NK-92 treated with Interleukin-12 subunit alpha and Interleukin-12 subunit beta, amount 100 ng/mL, for 24 hours (cell line): ENCODE measurements at regions not wholly inside any gene's neighbourhood (a gene's known extent, or its start where the extent isn't known, plus 50 kb on each side); places are given as distances from the start of the nearest gene placed in this dataset.

Source experiments
- DNase-seq: peaks from one replicate; lab custom pipeline; 2025; lab: John Stamatoyannopoulos, UW

DNA sequence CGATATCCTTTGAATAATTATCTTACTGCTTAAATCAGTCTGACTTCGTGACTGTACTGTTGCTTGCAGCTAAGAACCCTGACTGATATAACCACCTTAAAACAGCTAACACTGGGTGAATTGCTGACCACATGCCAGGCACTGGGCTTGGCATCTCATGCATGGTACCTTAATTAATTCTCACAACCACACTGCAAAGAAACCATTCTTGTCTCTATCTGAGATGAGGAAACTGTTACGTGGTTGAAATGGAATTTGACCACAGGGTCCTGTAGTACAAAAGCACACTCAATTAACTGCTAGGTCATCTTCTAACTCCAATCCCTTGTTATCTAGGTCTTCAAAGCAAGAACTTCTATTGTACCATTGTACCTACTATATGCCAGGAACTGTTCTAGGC is 92.7 kb upstream of the PRICKLE2 start:
- DNase-seq, result no peak

DNA sequence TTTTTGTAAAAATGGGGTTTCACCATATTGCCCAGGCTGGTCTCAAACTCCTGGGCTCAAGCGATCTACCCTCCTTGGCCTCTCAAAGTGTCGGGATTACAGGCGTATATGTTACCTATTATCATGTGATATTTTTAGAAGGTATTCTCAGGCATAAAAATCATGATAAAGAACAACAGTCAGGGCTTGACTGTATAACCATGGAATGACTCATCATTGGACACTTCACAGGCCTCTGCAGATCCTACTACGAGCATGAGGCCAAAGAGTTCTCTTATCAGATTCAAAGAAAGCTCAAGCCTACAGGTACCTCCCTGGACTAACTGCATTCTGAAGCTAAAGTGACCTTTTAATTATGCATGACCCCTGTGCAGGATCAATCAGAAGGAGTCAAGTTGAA is 91.7 kb upstream of the PRICKLE2 start:
- no peak for DNase-seq

DNA sequence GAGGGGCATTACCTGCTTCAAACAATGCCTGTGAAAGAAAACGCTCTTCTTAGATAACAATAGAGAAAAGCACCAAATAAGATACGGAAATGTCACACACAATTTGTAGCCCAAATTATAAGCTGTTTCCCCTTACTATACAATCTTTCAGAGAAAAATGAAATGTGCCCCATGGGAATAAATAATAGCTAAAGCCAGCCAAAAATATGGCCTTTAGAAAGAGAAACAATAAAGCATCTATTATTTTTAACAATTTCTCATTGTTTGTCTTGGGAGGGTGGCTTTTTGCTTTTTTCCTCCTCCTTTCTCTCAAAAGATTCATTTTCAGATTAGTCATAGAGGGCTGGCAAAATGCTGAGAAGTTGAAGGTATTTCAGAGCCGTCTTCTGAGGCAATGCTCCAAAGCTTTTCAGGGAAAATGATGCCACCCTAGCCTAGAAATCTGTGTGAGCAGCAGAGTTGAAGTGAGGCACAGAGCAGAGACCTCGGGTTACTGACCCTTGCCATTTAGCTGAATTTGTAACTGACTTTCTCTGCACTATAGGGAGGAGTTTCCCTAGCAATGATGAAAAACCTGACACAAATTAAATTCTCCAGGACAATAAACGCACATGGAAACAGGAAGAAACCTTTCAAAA is 86.3 kb upstream of the PRICKLE2 start:
- no peak for DNase-seq

DNA sequence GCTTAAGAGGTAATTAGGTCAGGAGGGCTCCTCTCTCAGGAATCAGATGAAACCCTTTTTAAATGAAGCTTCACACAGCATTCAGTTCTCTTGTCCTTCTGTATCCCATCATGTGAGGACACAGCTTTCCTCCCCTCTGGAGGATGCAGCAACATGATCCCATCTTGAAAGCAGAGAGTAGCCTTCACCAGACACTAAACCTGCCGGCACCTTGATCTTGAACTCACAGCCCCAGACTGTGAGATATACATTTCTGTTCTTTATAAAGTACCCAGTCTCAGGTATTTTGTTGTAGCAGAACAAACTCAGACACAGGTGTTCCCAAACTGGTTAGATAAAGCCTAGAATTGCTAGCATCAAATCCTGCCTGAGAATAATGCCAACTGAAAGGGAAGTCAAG is 83.7 kb upstream of the PRICKLE2 start:
- no peak for DNase-seq

DNA sequence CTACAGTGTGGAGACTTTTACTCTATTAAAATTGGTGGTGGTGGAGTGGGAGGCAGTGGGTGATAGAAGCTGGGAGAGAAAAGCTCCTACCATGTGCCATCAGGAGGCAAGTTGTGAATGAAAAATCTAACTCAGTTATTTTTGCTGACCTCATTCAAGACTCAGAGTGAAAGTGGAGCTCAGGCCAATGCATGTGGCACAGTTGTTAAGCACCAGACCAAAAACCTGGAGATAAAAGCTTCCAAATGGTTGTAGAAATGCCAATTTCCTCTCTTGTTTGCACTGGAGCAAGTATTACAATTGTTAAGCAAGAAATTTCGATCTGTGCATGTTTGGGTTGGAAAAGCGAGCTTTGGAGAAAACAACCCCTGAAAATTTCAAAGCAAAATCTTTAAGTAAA is 81.5 kb upstream of the PRICKLE2 start:
- no peak for DNase-seq

DNA sequence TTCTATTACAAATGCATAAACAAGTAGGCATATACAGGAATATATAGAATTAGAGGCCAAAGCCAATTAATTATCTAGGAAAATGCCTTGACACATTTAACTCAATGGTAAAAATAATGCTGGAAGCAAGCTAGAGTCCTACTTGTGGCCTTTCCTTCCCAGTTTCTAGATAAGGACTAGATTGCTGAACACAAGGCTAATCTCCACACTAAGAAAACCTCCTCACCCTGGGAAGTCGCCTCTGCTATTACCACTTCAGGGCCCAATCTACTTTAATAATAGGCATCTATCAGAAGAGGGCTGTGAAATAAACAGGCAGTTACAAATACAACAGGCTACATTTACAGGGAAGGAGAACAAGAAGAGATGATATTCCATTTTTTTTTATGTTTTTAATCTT is 80.5 kb upstream of the PRICKLE2 start:
- DNase-seq, result no peak

DNA sequence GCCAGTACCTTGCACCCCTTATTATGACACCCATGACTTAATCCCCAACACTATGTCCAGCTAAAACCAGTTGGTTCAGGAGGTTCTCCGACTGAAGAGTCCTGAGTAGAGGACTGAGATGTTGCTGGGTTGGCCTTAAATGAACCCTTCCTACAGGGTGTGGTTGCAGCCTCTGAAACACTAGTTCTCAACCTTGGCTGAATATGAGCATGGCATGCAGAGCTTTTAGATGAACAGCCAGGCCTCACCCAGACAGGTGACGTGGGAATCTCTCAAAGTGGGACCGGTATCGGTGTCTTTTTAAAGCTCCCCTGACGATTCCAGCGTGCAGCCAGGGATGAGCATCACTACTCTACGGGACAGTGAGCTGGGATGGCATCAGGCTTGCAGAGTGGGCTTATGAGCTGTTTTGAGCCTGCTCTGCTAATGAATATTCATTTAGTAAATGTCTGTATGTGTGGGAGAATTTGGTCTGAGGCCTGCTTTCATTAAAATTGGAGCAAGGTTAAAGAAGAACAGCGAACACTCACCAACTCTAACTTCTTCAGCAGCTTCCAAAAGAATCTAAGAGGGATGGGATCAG is 79.7 kb upstream of the PRICKLE2 start:
- DNase-seq, result no peak

DNA sequence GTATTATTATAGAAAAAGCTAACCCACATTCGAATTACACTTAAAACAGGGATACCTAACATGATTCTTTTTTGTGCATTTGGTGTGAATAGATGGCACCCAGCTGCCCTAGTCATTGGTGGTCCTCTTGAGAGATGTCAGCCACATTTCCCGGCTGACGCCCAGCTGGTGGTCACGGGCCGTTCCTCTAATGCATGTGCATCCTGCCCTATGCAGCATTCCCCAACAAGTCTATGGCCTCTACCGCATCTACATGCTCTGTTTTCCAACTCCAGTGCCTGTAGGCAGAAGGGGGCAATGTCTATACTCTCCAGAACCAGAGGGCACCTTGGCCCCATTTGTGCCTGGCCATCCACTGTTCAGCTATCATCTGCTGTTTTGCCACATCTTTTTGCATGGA is 78.6 kb upstream of the PRICKLE2 start:
- no peak for DNase-seq

DNA sequence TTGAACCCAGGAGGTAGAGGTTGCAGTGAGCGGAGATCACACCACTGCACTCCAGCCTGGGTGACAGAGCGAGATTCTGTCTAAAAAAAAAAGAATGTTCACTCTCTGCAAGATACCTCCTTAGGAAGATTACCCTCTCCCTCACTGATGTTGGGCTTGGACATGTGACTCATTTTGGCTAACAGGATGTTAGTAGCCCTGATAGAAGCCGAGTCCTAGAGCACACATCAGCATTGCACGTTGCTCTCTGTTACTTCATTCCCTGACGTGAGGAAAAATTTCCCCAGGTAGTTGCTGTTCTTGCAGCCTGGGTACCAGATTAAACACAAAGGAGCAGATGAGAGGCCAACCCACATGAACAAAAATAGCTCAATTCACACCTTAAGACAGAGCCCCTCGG is 78.1 kb upstream of the PRICKLE2 start:
- DNase-seq, result no peak

DNA sequence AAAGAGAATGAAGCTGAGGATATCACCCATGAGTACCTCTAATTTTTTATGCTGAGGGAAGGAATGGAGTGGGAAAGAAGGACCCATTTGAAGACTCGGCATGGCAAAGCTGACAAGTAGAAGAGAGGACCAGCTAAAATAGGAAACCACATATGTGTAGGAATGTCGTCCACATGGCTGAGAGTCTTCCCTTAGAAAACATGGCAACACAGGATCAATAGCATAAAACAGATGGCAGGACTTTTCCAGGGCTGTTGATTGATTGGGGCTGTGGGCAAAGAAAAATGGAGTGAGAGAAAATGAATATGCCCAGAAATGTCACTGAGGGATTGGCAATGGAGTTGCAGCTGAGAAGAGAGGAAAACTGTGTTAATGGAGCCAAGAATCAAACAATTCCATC is 76.2 kb upstream of the PRICKLE2 start:
- no peak for DNase-seq

DNA sequence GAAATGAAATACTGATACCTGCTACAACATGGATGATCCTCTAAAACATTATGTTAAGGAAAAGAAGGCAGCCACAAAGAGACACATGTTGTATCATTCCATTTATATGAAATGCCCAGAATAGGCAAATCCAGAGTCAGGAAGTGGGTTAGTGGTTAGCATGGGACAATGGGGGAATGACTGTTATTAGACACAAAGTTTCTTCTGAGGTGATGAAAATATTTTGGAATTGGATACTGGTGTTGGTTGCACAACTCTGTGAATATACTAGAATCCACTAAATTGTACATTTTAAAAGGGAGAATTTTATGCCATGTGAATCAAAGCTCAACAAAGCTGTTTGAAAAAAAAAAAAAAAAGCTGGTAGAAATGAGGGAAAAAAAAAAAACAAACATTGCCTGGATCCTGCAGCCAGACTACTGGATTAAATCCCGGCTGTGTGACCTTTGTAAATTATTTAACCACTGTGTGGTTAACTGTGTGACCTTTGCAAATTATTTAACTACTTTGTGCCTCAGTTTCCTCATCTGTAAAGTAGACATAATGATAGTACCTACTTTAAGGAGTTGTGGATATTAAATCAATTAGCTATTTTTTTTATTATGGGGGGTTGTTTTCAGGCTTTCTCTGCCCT is 75.6 kb upstream of the PRICKLE2 start:
- no peak for DNase-seq

DNA sequence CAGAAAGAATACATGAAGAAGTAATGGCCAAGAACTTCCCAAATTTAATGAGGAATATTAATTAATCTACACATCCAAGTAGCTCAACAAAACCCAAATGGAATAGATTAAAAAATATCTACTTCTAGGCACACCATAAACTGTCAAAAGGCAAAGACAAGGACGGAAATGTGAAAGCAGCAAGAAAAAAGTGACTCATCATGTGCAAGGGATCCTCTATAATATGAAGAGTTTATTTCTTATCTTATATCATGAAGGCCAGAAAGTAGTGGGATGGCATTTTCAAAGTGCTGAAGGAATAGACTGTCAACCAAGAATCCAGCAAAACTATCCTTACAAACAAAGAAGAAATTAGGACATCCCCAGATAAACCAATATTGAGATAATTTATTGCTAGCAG is 73.9 kb upstream of the PRICKLE2 start:
- DNase-seq, result no peak

DNA sequence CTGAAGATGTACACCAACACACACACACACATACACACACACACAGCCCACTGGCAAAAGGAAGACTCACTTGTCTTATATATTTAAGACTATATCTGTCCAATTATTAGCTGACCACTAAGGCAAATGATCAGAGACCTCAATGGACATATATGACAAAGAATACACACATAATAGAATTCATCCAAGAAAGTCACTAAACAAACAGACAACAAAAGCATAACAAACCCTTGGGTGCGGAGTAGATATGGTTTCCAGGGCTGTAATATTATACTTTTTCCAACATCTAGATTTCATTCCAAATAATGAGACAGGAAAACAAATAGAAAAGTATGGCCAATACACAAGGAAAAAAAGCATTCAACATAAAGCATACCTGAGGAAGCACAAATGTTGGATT is 72.3 kb upstream of the PRICKLE2 start:
- no peak for DNase-seq

DNA sequence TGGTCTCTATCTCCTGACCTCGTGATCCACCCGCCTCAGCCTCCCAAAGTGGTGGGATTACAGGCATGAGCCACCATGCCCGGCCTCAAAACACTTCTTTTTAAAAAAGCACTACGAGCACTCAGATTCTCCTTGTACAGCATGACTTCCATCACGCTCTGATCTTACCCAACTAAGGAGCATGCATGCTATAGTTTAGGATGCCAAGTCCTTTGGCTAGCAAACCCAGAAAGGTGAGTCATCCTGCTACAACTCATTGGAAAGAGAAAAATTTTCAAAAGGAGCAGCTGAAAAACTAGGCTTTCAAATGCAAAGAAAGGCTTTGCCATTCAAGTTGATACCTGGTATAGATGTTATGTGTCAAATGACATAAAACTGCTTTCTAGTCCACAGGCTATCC is 70.3 kb upstream of the PRICKLE2 start:
- DNase-seq, result no peak

DNA sequence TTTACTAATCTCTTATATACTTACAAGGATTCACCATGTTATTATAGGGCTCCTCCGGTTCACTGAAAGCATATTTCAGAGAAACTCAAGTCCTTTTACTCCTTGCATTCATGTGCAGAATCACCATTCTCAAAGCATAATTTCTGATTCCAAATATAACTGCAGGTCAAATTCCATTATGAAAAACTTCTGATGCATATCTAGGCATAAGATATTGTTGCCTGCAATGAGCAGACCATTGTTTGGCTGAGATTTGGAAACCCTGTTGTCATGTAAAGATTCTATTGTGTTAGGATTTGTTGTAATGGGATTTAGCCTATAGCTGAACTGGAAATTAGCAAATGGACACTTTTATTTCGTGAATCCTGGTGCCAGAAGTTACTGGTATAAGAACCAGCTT is 69.5 kb upstream of the PRICKLE2 start:
- no peak for DNase-seq

DNA sequence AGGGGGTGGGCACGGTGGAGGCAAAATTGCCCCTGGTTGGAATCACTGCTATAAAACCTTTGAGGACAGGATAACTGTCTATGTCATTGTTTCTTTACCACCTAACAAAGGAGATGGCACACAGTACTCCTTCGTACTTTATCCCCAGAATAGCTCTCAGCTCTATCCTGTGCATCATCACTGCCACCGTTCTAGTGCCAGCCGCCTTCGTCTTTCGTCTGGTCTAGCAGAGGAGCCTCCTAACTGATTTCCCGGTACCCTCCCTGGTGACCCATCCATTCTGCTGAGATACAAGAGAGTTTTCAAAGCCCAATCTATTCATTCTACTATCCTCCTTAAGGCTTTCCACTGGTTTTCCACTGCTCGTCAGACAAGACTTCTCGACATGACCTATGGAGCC is 67.9 kb upstream of the PRICKLE2 start:
- no peak for DNase-seq

DNA sequence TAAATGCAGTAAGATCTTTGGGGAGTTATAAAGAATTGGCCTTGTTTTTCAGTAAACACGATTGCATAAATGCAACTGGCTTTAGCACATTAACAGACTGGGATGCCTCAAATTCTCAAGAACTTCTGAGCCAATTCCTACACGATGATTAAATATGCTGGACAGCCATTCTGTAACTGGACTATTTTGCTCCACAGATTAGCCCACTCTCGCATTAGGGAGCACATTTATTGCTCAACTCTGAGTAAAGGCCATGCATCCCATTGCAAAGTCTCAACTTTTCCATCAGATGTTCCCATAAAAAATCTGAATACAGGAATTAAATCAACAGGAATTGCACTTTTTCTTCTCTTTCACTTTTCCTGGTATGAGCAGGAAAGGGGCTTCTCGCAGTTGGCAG is 66.7 kb upstream of the PRICKLE2 start:
- no peak for DNase-seq

DNA sequence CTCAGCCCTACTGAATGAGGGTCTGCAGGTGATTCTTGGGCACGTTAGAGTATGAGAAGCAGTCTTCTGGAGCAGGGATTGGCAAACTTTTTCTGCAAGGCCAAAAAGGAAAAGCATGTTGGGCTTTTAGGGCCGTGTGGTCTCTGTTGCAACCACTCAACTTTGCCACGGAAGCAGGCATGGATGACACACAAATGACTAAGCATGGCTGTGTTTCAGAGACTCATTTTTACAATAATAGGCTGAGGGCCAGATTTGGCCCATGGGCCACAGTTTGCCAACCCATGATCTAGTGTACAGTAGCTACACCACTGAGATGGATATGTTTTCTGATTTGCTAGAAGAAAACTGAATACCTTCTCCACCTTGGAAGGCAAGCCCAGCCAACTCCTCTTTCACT is 66.1 kb upstream of the PRICKLE2 start:
- DNase-seq, result peak; percentile 2

DNA sequence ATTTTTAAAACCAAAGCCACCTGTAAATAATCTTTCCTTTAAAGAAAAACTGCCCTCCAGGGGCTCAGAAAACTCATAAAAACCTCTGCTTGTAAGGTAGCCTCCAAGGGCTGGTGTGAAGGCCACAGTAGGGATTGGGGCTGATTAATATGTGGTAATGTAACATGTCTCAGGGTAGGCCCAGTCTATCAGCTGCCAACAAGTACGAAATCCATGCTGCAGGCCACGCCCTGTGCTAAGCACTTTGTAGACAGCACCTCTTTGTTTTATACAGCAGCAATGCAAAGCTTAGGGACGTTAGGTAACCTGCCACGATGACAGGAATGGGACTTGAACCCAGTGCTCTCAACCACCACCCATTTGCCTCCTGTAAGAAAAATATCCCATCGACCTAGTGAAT is 65.6 kb upstream of the PRICKLE2 start:
- DNase-seq, result no peak

DNA sequence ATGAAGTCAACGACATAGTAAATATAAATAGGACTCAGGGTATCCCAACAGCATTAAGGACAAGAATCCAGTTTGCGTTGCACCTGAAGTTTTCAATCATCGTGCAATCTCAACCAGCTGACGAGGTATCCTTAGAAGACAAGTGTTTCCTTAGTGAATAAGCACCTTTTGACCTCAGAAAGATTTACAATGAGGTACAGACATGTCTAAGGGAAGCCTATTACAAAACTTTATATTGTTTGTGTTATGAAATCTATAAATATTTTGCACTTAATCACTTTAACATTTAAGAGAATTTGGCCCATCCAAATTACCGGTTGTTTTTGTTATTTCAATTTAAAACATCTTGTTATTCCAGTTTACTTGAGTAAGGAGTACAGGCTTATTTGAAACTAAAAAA is 64.9 kb upstream of the PRICKLE2 start:
- no peak for DNase-seq

DNA sequence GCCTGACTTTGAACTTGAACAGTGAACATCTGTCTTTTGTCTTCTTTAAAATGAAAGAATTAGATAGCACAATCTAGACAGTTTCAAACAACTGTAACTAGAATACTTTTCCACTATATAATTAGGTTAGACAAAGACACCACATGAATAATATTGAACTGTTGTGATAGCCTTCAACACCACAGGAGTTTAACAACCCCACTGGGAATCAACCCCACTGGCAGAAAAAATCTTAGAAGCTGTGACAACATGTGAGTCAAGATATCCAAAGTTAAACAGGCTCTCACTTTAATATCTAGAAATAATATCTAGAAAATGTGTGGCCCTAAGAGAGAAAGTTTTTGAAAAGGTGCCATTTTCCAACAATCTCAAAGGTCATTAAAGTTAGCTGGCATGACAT is 64.4 kb upstream of the PRICKLE2 start:
- DNase-seq, result no peak

DNA sequence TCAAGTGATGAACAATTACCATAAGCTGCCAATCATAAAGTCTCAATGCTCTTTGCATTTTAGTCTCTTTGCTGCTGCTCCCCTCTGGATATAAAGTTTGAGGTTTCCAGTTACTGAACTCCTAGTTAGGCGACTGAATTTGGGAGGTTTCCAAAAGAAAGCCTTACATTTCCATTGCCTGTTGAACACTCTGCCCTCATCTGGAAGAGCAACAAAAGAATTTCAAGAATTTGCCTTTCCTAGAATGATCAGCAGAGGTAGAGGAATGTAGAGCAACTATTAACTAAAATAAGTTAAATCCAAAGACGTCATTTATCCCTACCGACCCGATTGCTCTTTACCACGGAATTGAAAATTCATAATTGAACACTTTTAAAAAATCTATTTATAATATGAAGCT is 53.4 kb upstream of the PRICKLE2 start:
- no peak for DNase-seq

DNA sequence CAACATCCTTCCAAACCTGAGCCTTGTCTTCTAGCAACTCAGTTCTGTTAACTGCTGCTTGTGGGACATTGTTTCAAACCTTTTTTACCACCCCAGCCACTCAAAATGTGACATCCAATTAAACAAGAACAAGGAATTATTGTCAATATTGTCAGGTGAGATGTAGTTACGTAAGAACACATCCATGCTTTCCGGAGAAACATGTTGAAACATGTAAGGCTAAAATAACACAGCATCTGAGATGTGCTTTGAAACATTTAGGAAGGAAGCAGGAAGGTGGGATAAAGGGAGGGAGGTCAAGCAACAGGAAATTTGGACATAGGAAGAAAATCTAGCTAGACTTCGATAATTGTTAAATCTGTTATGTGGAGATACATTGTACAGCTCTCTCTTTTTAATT is 50.9 kb upstream of the PRICKLE2 start:
- DNase-seq, result no peak
